HuH-7 (cell line): ENCODE measurements at regions not wholly inside any gene's neighbourhood (a gene's known extent, or its start where the extent isn't known, plus 50 kb on each side); places are given as distances from the start of the nearest gene placed in this dataset.
"Not testable (repeated sequence)": the region's sequence is repeated elsewhere in the genome, so short reads cannot be mapped to it uniquely, and the experiment has no call there.

ENCODE experiments used
- DNase-seq: peaks from one replicate; pipeline ENCODE4 v3.0.0; 2011; ENCODE audit warnings: low spot score

DNA sequence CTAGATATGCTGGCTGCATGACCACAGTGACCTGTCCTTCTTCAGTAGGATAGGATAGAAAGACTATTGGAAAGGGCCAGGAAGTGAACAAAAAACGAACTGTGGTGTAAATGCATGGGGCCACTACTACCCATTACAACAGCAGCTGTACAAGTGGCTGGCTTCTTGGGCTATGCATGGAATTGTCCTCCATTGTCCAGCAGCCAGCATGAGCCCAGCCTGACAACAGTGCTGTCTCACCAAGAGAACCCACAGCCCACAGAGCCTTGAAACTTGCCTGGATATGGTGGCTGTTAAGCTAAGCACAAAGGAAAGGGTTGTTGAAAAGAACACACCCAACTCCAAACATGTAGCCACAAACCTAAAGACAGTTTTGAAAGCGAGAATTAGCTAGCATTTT lies 330.2 kb upstream of the F9 start:
- no peak for DNase-seq

DNA sequence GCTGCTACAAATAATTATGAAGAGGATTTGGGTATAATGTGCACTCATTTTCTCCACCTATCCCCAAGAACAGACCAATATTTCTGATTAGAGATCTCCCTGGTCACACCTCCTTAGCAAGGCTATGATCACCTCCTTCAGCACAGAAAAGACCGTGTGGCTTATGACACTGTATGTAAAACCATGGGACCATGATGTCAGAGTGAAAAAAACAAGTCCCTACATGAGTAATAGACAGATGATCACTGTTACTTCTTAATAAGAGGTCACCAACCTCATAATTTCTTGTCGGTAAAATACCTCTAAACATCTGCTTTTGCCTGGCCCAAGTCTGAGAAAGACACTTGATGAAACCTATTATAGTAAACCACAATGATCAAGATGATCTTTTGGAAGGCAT lies 330.6 kb upstream of the F9 start:
- DNase-seq = no peak

DNA sequence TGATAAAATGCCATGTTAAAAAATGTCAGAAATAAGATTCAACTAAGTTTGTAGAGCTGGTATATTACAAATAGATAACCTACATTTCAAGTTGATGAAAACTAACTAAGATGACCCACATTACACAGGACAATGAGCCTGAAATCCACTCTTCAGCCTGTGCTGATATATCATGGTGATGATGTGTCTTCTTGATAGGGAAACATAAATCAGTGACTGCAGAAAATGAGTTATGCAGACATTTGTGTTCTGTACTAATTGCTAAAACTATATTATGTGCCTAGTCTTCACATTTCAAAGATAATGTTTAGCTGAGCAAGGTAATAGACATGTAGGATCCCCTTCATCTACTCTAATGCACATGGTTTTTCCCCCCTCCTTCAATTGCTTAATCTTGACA lies 331.6 kb upstream of the F9 start:
- no peak for DNase-seq

DNA sequence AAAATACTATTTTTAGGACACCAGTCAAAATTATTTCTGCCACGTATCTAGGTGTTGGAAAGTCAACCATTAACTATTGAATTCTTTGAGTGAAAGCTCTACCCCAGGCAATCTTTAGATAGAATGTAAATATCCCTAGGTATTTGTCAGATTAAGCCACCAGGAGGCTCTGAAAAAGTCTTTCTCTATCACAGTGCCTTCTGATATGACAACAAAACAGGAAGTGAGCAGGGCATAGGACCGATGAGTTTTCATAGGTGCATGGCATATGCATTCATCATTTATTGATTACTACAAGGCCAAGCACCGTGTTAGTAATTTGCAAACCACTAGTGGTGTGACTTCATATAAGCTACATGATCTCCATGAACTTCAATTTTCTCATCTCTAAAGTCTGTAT lies 333.6 kb upstream of the F9 start:
- no peak for DNase-seq

DNA sequence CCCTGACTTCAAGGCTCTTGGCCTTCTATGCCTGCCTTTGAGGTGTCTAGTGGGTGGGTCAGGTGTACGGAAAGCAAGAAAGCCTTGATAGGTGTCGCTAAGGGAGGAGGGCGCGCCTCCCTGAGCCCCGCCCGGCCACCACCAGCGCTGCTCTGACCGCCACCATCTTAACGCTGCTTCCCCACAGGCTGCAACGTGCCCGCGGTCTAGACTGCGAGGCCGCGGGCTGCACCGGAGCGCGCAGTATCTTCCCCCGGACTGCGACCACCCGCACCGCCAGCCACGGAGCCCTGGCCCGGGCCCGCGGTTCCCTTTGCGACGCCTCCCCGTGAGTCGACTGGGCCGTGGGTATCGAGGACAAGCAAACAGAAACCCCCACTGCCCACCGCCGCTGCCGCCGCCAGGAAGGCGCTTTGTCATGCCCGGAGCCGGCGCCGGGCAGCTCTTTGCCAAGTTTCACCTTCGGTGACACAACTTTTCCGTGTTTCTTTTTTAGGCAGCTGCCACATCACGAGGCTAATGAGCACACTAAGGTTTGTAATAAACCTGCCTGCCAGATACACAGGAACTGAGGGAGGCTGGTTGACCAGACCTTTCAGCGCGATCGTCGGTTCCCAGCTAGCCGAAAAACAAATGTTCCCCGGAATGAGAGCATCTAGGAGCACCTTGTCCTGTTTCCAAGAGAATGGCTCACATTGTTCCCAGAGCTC lies 335.8 kb upstream of the F9 start:
- DNase-seq = no peak

DNA sequence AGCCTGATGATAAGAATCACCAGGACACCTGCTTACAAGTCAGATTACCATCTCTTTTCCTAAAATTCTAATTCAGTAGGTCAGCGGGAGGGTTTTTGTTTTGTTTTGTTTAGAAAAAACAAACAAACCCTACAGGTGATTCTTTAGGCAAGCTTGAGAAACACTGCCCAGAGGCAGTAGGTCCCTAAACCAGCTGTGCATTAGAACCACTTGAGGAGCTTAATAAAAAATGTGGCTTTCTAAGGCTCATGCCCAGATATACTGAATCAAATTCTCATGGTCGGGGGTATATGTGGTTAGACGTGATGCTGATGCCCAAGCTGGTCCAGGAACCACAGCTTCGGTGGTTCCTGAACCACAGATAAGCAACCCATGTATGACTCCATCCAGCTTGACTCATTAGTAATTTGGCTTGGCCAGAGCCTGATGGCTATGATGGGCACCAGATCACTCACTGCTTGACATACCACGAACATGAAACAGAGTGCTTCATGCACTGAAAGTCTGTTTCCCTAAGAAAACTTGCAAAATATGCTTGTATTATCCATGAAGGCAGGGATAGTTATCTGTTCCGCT lies 338.1 kb upstream of the F9 start:
- no peak for DNase-seq

DNA sequence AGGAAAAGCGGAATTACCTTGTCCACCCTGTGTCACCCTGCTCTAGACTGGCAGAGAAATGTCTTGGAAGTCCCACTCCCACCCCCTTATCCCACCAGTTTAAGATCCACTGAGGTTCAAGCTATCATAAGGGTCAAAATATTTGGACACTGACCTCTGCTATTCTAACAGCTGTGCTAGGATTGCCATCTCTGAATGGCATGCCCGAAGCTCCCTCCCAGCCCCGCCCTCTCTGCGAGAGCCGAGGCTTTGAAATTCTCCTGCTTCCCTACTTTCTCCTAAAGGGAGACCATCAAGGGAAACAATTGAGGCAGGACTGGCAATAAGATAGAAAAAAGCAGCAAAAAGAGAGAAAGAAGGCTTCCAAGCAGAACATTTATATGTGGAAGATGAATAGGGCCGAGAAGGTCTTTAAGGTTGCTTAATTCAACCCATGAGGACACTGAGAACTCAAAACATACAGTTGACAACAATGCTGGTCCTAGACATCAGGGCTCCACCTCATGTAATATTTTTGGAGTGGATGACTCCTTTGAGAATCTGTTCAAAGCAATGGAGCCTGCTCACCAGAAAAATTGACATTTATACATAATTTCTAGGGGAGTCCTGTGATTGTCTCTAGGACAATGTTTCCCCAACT lies 338.7 kb upstream of the F9 start:
- no peak for DNase-seq

DNA sequence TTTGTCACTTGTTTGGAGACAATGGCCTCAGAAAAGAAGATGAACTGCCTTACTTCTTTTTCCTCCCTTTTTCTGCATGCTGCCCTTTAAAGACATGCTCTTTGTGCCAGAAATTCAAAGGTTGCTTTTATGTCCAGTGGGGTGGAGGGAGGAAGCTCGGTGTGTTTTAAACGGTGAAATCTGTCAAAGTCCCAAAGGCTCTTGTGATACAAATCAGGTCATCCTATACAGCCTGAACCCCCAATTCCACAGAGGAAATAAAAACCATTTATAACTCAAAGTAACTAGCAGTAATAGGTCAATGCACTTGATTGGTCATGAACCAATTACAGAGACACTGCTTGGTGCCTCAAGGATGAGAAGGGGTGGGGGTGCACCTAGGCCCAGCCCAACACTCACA lies 339.3 kb upstream of the F9 start:
- DNase-seq = no peak

DNA sequence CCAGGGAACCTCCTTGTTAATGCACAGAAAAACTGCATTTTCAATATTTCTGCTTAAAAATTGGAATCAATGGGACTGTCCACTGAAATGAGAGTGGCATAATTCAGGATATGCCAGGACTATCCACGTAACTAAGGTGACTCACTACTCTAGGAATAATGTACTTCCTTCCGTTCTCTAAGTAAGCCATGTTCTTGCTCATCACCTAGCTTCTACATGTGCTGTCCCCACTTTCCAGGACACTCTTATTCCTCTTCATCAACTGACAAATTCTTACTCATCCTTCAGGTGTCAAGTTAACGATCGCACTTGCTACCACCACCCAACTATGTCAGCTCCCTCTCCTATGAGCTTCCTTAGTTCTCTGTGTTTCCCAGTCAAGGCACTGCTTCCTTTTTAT lies 342.8 kb upstream of the F9 start:
- DNase-seq = no peak

DNA sequence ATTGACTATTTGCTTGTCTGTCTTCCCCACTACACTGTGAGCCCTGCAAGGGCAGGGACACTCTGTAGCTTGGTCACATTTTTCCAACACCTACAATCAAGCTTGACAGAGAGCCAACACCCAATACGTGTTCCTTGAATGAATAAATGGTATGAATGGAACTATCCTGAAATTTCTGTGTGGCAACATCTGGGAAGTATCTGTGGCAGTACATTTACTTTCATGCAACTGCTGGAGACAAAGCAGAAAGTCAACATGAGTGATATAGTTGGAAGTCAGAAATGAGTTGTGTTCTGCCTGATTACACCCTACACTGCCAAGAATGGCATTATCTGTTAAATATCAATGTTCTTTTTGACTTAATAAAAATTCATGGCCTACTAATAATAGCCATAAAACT lies 343.5 kb upstream of the F9 start:
- DNase-seq = no peak

DNA sequence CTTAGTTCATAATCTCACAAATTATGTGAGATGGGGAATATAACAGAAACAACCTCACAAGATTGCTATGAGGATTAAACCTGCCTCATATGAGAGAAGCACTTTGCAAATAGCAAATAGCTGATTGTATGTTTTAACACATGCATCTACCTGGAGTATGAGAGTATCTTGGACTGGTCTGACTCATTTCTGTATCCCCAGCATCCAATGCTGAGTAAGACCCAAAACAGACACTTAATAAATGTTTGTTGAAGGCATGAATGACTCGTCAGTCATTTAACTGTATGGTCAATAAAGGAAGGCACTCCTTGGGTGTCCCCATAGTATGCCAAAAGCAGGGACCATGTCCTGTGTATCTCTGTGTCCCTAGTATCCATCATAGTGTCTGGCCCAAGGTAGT lies 350.9 kb upstream of the F9 start:
- no peak for DNase-seq

DNA sequence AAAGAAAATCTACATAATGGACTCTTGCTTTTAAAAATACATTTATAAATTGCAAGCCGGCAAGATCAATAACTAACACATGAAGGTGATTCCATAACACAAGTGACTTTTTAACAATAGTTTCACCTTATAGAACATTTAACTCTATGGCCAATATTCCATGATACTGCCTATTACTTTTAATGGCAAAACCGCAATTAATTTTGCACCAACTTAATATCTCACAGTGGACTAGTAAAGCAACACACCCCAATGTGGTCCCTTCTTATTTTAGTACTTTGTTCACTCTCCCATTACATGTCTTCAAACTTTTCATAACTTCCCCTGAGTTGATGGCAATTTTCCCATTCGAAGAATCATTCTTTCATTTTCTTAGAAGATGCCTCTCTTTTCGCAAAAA lies 351.6 kb upstream of the F9 start:
- no peak for DNase-seq

DNA sequence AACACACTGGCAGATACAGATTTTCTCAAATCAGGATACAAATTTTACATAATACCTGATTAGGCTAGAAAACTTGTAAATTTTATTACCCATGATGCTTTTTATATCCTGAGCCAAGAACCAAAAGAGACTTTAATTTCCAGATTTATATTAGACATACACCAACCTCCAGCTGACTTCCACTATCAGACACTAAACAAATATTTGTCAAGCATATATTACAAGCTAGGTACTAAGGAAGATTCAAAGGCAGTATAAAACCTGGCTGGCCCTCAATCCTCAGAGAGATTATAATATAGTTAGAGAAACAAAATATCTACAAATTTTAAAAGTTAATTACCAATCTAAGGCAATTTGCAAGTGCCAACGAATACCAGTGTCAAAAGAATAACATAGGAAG lies 357.8 kb upstream of the F9 start:
- DNase-seq = no peak

DNA sequence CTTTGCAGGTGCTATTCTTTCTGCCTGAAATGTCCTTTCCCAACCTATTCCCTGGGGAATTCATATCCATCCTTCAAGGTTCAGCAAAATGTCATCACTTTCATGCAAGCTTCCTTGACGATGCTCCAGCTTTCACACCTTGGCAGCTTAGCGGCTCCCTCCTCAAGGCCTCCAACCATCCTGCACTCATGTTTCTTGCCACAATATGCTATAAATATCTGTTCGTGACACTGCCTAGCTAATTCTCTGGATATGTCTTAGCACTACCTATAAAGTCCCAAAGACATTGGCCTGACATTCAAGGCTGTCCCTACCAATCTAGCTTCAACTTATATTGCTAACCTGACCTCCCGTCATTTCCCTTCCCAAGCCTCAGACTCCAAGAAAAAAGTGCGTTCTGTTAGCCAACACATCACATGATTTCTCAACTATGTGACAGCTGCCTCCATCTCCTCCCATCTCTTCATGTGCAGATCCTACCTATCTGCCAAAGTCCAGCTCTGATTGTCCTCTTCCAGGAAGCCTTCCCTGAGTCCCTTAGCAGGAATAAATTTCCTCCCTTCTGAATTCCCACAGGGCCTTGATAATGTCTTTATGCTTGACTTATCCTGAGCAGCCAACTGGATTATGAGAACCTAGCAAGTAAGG lies 359.9 kb upstream of the F9 start:
- no peak for DNase-seq

DNA sequence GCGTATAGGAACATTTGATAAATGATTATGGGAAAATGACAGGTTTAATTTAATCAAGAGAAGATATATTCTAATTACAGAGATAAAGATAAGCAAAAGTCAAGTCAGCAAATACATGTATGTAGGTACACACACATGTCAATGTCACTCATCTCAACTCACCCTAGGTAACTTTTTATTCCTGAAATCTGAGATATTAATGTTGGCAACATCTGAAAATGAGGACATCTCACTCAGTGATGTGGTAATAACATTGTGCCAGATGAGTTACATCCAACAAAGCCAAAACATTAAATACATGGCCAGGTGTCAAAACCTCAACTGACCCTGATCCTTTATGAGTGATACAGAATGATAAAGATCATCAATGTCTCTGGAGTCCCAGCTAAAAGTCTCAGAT lies 363.3 kb upstream of the F9 start:
- DNase-seq = no peak

DNA sequence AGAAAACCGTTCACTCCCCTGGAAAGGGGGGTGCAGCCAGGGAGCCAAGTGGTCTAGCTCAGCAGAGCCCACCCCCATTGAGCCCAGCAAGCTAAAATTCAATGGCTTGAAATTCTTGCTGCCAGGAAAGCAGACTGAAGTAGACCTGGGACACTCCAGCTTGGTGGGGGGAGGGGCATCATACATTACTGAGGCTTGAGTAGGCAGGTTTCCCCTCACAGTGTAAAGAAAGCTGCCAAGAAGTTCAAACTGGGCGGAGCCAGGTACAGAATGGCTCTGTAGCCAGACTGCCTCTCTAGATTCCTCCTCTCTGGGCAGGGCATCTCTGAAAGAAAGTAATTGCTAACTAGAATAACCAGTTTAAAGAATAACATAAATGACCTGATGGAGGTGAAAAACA lies 372.3 kb upstream of the F9 start:
- DNase-seq = no peak

DNA sequence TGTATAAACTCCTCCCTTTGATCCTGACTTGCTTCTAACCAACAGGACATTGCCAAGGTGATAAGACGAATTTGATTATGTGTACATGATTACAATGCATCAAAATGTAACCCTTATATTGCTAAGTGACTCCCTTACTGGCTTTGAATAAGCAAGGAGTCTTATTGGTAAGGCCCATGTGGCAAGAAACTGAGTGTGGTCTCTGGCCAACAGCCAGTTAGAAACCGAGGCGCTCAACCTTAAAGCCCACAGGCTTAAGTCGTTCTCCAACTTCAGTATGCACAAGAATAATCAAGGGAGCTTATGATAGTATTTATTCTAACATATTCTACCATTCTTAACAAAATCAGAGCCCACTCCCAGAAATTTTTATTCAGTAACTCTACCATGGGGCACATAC lies 374.2 kb upstream of the F9 start:
- no peak for DNase-seq

DNA sequence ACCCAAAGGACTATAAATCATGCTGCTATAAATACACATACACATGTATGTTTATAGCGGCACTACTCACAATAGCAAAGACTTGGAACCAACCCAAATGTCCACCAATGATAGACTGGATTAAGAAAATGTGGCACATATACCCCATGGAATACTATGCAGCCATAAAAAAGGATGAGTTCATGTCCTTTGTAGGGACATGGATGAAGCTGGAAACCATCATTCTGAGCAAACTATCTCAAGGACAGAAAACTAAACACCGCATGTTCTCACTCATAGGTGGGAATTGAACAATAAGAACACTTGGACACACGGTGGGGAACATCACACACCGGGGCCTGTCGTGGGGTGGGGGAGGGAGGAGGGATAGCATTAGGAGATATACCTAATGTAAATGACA lies 383.9 kb upstream of the F9 start:
- not testable (repeated sequence) for DNase-seq

DNA sequence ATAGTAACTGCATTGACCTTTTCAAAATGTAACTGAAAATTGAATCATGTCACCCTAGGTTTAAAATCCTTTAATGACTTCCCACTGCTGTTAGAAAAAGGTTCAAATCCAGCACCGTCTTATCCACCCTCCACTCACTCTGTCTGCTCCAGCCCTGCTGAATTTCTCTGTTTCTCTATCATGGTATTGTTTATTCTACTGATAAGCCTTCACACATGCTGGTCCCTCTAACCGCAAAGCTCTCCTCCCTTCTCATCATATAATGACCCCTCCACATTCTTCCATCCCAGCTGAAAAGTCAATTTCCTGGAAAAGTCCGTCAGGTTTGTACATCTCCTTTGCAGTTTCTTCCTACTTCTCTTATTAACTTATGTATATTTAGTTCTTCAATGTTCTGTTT lies 389.2 kb upstream of the F9 start:
- no peak for DNase-seq

DNA sequence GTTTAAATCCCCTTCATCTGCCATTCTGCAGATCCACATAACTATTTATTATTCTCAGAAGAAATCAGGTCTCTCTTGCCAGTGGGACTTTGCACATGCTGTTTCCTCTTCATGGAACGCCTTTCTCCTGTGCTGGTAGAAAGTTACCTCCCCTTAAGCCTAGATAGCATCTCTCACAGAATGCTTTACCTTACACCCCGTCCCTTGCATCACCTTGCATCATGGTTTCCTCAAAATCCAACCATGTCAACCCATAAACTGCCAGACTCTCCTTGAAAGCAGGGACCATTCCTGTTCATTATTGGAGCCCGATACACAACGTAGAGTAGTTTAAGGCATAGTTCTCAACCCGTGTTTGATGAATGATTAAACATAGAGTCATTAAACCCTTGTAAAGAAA lies 396.2 kb upstream of the F9 start:
- DNase-seq = no peak

DNA sequence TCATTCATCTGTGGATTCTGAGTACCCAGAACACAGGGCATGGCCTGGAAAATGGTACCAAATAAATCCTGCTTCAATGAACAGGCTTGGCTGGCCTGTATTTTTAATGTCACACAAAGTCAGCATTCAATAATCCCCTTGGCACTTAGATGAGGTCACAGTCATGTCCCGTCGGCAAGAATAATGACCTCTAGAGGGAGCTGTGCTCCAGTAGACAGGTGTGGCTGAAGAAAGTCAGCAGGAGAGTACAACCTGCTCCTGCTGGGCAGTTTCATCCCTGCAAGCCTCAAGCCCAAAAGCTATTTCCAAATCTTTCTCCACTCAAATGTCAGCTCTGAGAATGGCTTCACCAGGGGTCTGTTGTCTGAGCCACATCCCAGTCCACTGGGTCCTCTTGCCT lies 404.0 kb upstream of the F9 start:
- no peak for DNase-seq

DNA sequence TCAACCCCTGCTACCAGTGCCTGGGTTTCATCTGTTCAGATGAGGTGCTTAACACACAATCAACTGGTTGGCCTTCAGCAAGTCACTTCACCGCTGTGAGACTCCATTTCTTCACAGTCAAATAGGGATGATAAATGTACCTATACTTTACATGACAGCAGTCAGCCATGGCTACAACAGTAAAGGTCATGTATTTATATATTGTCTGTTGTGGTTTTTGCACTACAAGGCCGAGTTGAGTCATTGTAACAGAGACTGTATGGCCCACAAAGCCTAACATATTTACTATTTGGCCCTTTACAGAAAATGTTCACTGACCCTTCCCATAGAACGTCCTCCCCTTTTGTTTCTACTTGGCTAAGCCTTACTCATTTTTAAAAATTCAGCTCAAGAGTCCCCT lies 404.6 kb upstream of the F9 start:
- DNase-seq = no peak

DNA sequence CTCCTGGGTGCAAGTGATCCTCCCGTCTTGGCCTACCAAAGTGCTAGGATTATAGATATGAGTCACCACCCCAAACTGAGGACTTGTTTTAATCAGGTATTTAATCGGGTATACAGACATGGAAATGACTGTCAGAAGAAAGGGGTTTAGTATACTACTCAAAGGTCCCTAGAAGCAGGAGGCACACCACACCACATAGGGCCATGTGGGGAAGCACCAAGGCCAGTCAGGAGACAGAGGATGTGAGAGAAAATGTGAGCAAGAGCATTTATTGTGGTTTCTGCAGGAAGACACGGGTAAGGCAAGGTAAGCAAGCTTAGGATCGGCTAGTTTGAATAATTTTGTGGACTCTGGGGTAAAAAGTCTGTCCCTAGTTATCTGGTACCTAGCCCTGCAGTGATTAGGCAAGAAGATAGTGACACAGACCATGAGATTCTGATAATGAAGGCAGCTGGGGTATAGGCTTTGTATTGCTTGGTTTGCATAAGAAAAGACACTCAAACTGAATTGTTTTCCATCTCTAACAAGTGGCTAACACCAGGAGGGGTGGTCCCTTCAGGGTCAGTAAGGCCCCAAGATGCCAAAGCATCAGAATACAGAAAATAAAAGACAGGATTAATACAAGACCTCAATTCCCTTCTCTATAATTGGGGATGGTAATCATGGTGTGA lies 408.8 kb upstream of the F9 start:
- no peak for DNase-seq
